ENCODE measurements at regions not wholly inside any gene's neighbourhood (a gene's known extent, or its start where the extent isn't known, plus 50 kb on each side); places are given as distances from the start of the nearest gene placed in this dataset.

DNA sequence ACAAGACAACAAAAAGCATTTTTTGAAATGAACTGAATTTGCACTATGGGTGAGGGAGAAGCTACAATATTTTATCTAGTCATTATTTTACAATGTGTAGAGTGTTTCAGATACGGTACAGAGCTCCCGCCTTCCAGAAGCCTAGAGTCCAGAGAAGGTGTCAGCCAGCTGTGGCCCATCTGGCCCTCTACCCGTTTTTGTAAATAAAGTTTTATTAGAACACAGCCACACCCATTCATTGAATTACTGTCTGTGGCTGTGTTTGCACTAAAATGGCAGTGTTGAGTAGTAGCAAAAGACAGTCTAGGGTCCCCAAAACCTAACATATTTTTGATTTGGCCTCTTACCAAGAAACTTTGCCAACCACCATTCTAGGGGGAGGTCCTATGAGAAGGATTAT lies 162.0 kb downstream of the JCAD start:
- TF ChIP-seq JUND (IDR thresholded peaks at IDR 0.05) (no peak), NR2F2 (IDR thresholded peaks at IDR 0.05) (no peak), YY1 (IDR thresholded peaks at IDR 0.05) (no peak), GABPA (IDR thresholded peaks at IDR 0.05 in 1 of 2, conservative IDR thresholded peaks at IDR 0.05 in 1 of 2) (no peak), FOXA1 (IDR thresholded peaks at IDR 0.05) (no peak), TAF1 (conservative IDR thresholded peaks at IDR 0.05) (no peak), FOXA2 (IDR thresholded peaks at IDR 0.05) (no peak)
- TF ChIP-seq, protein P1, sequence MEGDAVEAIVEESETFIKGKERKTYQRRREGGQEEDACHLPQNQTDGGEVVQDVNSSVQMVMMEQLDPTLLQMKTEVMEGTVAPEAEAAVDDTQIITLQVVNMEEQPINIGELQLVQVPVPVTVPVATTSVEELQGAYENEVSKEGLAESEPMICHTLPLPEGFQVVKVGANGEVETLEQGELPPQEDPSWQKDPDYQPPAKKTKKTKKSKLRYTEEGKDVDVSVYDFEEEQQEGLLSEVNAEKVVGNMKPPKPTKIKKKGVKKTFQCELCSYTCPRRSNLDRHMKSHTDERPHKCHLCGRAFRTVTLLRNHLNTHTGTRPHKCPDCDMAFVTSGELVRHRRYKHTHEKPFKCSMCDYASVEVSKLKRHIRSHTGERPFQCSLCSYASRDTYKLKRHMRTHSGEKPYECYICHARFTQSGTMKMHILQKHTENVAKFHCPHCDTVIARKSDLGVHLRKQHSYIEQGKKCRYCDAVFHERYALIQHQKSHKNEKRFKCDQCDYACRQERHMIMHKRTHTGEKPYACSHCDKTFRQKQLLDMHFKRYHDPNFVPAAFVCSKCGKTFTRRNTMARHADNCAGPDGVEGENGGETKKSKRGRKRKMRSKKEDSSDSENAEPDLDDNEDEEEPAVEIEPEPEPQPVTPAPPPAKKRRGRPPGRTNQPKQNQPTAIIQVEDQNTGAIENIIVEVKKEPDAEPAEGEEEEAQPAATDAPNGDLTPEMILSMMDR (IDR thresholded peaks at IDR 0.05; ENCODE audit: low read depth, low read length, missing input control) = no peak
- TF ChIP-seq, protein P2, sequence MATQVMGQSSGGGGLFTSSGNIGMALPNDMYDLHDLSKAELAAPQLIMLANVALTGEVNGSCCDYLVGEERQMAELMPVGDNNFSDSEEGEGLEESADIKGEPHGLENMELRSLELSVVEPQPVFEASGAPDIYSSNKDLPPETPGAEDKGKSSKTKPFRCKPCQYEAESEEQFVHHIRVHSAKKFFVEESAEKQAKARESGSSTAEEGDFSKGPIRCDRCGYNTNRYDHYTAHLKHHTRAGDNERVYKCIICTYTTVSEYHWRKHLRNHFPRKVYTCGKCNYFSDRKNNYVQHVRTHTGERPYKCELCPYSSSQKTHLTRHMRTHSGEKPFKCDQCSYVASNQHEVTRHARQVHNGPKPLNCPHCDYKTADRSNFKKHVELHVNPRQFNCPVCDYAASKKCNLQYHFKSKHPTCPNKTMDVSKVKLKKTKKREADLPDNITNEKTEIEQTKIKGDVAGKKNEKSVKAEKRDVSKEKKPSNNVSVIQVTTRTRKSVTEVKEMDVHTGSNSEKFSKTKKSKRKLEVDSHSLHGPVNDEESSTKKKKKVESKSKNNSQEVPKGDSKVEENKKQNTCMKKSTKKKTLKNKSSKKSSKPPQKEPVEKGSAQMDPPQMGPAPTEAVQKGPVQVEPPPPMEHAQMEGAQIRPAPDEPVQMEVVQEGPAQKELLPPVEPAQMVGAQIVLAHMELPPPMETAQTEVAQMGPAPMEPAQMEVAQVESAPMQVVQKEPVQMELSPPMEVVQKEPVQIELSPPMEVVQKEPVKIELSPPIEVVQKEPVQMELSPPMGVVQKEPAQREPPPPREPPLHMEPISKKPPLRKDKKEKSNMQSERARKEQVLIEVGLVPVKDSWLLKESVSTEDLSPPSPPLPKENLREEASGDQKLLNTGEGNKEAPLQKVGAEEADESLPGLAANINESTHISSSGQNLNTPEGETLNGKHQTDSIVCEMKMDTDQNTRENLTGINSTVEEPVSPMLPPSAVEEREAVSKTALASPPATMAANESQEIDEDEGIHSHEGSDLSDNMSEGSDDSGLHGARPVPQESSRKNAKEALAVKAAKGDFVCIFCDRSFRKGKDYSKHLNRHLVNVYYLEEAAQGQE (IDR thresholded peaks at IDR 0.05) = no peak
